Bronchial epithelial cell (primary cell): ENCODE measurements at regions not wholly inside any gene's neighbourhood (a gene's known extent, or its start where the extent isn't known, plus 50 kb on each side); places are given as distances from the start of the nearest gene placed in this dataset.

Source experiments
- DNase-seq: peaks from one replicate; pipeline ENCODE4 v3.0.0-alpha.2; 2010; ENCODE audit warnings: low read depth
- FAIRE-seq: peaks from 2 replicates; lab custom pipeline; 2011; peaks lifted over from hg19 to GRCh38; lab: Jason Lieb, UNC
- H3K27me3 ChIP-seq: 2 replicates; pipeline ENCODE4 v1.5.1; 2011; ENCODE audit warnings: low read length; ENCODE audit not compliant: control insufficient read depth, insufficient read depth
- H3K36me3 ChIP-seq: 2 replicates; pipeline ENCODE4 v1.5.1; 2011; ENCODE audit warnings: low read length; ENCODE audit not compliant: control insufficient read depth, insufficient read depth
- H3K4me3 ChIP-seq: 2 replicates; pipeline ENCODE4 v1.5.1; 2011; ENCODE audit warnings: mild to moderate bottlenecking, low read depth, low read length, control low read depth
- TF ChIP-seq, protein P1 (sequence below): IDR thresholded peaks from 2 replicates; pipeline ENCODE4 v1.5.1; 2011; ENCODE audit warnings: mild to moderate bottlenecking, moderate library complexity, low read length, control low read depth, inconsistent platforms; ENCODE audit not compliant: insufficient read depth, severe bottlenecking

DNA sequence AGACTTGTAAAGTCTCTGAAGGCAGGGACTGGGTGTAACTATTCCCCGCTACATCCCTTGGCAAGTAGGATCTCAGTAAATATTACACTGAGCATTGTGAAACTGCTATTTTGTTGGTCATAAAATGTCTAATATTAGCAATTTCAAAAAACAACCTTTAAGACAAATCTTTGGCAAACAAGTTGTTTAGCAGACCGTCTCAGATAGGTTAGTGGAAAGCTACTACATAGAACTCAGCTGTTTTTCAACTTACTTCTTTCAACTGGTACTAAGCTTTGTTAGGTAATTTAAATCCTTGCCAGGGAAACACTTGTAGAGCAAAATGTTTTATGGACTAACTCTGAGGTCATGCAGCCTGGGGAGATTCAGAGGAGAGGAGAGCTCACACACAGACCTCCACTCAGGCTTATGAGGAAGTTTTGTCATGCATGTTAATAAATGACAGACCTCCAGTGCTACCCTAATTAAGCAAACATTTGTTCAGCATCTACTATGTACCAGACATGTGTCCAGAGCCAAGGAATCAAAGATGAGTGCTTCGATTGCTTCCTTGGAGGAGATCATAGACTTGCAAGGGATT lies 61.6 kb upstream of the STAC start:
- TF ChIP-seq, protein P1, sequence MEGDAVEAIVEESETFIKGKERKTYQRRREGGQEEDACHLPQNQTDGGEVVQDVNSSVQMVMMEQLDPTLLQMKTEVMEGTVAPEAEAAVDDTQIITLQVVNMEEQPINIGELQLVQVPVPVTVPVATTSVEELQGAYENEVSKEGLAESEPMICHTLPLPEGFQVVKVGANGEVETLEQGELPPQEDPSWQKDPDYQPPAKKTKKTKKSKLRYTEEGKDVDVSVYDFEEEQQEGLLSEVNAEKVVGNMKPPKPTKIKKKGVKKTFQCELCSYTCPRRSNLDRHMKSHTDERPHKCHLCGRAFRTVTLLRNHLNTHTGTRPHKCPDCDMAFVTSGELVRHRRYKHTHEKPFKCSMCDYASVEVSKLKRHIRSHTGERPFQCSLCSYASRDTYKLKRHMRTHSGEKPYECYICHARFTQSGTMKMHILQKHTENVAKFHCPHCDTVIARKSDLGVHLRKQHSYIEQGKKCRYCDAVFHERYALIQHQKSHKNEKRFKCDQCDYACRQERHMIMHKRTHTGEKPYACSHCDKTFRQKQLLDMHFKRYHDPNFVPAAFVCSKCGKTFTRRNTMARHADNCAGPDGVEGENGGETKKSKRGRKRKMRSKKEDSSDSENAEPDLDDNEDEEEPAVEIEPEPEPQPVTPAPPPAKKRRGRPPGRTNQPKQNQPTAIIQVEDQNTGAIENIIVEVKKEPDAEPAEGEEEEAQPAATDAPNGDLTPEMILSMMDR: no peak
- H3K4me3 ChIP-seq: no peak overlapping the region
- DNase-seq (no peak), FAIRE-seq (peak; percentile 47)
- H3K36me3 ChIP-seq: no peaks in the 10 kb centered on the region
- no peaks in the 10 kb centered on the region for H3K27me3 ChIP-seq

DNA sequence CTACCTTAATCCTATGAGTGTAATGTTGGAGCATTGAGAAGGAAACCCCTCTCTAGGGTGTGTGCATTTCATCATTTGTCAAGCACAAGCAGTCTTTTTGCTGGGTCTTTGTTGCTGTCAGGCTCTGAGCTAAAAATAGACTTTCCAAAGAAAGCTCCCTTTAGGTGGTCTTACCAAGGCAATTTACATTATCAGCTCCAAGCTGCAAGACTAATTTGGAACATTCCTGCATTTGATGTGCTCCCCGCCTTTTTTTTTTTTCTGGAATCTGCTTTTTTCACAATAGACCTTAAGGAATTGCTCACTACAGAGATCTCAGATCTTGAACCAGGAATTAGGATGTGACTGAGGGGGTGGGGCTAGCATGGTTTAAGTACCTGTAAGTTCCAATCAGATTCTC lies 60.6 kb upstream of the STAC start:
- Histone ChIP-seq H3K27me3 (no peaks in the 10 kb centered on the region), H3K4me3 (no peak overlapping the region), H3K36me3 (no peaks in the 10 kb centered on the region)
- FAIRE-seq (no peak), DNase-seq (no peak)
- TF ChIP-seq, protein P1: no peak
